Ishikawa (cell line): ENCODE measurements at regions not wholly inside any gene's neighbourhood (a gene's known extent, or its start where the extent isn't known, plus 50 kb on each side); places are given as distances from the start of the nearest gene placed in this dataset.

ENCODE experiments used
- CEBPB ChIP-seq: IDR thresholded peaks from 2 replicates; pipeline ENCODE4 v1.6.1; 2012
- CREB1 ChIP-seq: IDR thresholded peaks from 2 replicates; pipeline ENCODE4 v1.6.1; 2012; ENCODE audit warnings: low read depth
- EGR1 ChIP-seq: IDR thresholded peaks from 2 replicates; pipeline ENCODE4 v1.6.1; 2012
- EP300 ChIP-seq: IDR thresholded peaks from 2 replicates; pipeline ENCODE4 v1.6.1; 2012; ENCODE audit warnings: borderline replicate concordance
- FOXM1 ChIP-seq: IDR thresholded peaks from 2 replicates; pipeline ENCODE4 v1.6.1; 2012; ENCODE audit warnings: low read depth, borderline replicate concordance
- NFIC ChIP-seq: IDR thresholded peaks from 2 replicates; pipeline ENCODE4 v1.6.1; 2012
- RAD21 ChIP-seq: IDR thresholded peaks from 2 replicates; pipeline ENCODE4 v1.6.1; 2012; ENCODE audit warnings: low read depth
- REST ChIP-seq: IDR thresholded peaks from 2 replicates; pipeline ENCODE4 v1.6.1; 2012; ENCODE audit warnings: low read depth, mild to moderate bottlenecking
- TAF1 ChIP-seq: IDR thresholded peaks from 2 replicates; pipeline ENCODE4 v1.6.1; 2012; ENCODE audit warnings: low read depth, mild to moderate bottlenecking
- TCF12 ChIP-seq: IDR thresholded peaks from 2 replicates; pipeline ENCODE4 v1.6.1; 2012; ENCODE audit warnings: low read depth
- TEAD4 ChIP-seq: IDR thresholded peaks from 2 replicates; pipeline ENCODE4 v1.6.1; 2012
- USF1 ChIP-seq: IDR thresholded peaks from 2 replicates; pipeline ENCODE4 v1.6.1; 2012
- YY1 ChIP-seq: IDR thresholded peaks from 2 replicates; pipeline ENCODE4 v1.6.1; 2012; ENCODE audit warnings: low read depth
- ZBTB7A ChIP-seq: IDR thresholded peaks from 2 replicates; pipeline ENCODE4 v1.6.1; 2012; ENCODE audit warnings: low read depth
- TF ChIP-seq, protein P1 (sequence below): IDR thresholded peaks from 2 replicates; pipeline ENCODE4 v1.6.1; 2012

- TF ChIP-seq USF1 (no peak), TEAD4 (no peak), CREB1 (no peak), CEBPB (no peak)
These were observed 120.0 kb upstream of the KLF4 start for GRCh38 chr9:107609547-107609946.

GRCh38 chr9:107606149-107606790 is 116.7 kb upstream of the KLF4 start:
- no peak for TF ChIP-seq YY1
- no peak for TF ChIP-seq TAF1
- no peak for TF ChIP-seq CEBPB
- TF ChIP-seq TEAD4, result no peak
- no peak for TF ChIP-seq CREB1
- TF ChIP-seq EGR1, result no peak
- TF ChIP-seq RAD21, result no peak
- no peak for TF ChIP-seq USF1
- no peak for TF ChIP-seq EP300
- TF ChIP-seq REST, result no peak
- TF ChIP-seq FOXM1, result no peak
- no peak for TF ChIP-seq TCF12
- no peak for TF ChIP-seq ZBTB7A
- TF ChIP-seq NFIC, result no peak
- TF ChIP-seq, protein P1, sequence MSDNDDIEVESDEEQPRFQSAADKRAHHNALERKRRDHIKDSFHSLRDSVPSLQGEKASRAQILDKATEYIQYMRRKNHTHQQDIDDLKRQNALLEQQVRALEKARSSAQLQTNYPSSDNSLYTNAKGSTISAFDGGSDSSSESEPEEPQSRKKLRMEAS, result no peak

DNA sequence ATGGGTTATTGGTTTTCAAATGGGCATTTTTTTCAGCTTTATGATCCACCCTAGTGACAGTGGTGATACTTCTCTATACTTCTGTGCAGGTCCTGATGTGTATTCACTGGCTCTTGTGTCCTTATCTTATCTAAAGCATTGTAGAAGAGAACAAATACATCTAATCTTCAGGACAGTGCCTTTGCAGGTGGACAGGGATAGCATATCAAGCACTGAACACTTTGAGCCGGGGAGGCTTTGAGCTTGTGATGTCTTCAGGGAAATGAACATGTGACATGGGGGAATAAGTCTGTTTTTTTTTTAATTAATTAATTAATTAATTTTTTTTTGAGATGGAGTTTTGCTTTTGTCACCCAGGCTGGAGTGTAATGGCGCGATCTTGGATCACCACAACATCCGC is 115.5 kb upstream of the KLF4 start:
- no peak for TF ChIP-seq EP300
- TF ChIP-seq RAD21, result no peak
- no peak for TF ChIP-seq TEAD4
- no peak for TF ChIP-seq TCF12
- TF ChIP-seq ZBTB7A, result no peak
- no peak for TF ChIP-seq EGR1
- TF ChIP-seq CEBPB, result no peak

GRCh38 chr9:107603281-107603680 is 113.7 kb upstream of the KLF4 start:
- TF ChIP-seq CREB1 (no peak), CEBPB (no peak)

GRCh38 chr9:107600060-107600573 is 110.5 kb upstream of the KLF4 start:
- TF ChIP-seq, protein P1, result no peak

DNA sequence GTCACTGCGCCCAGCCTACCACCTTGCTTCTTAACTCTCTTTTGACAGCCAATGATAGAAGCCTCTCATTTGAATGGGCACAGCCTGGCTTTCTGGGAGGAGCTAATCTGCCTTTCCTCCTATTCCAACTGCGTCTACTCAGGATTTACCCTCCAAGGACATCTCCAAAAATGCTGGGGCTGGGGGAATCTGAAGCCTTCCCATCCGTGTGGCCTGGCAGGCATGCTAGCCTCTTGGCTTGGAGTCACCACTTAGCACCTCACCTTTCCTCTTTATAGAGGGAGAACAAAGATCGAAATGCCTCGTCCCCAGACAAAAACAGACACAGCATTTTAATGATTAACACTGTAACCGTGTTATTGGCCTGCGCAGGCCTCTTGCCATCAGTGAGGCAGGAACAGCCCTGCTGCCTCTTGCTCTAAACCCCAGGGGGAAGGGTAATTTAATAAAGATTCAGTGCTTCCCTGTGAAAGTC is 108.2 kb upstream of the KLF4 start:
- TF ChIP-seq CREB1 (no peak), EGR1 (no peak), ZBTB7A (no peak), YY1 (no peak), EP300 (no peak), USF1 (no peak), RAD21 (no peak), NFIC (no peak), TEAD4 (no peak), TCF12 (no peak)
- TF ChIP-seq, protein P1, result no peak

GRCh38 chr9:107594908-107595530 is 105.5 kb upstream of the KLF4 start:
- no peak for TF ChIP-seq TEAD4
- TF ChIP-seq ZBTB7A, result no peak
- TF ChIP-seq RAD21, result no peak
- no peak for TF ChIP-seq FOXM1
- TF ChIP-seq TAF1, result no peak
- TF ChIP-seq YY1, result no peak
- no peak for TF ChIP-seq USF1
- no peak for TF ChIP-seq EP300
- no peak for TF ChIP-seq TCF12
- no peak for TF ChIP-seq EGR1
- TF ChIP-seq REST, result no peak
